ENCODE measurements at regions not wholly inside any gene's neighbourhood (a gene's known extent, or its start where the extent isn't known, plus 50 kb on each side); places are given as distances from the start of the nearest gene placed in this dataset.

- TF ChIP-seq ZNF462 (CRISPR knock-in tag; IDR thresholded peaks at IDR 0.05), result no peak
- TF ChIP-seq STAT1 (IDR thresholded peaks at IDR 0.05; ENCODE audit: unreplicated experiment), result no peak
- no peak for TF ChIP-seq EZH2phosphoT487 (IDR thresholded peaks at IDR 0.05; ENCODE audit: unreplicated experiment)
- no peak for TF ChIP-seq POLR2AphosphoS5 (IDR thresholded peaks at IDR 0.05; ENCODE audit: low read depth)
These were observed 1002.6 kb downstream of the SORCS3 start (continued) for GRCh38 chr10:105643660-105644059.

- H3K27me3 Mint-ChIP-seq (ENCODE audit: insufficient read depth, low read depth, poor library complexity), result no peaks in the 10 kb centered on the region
- TF ChIP-seq EZH2 (IDR thresholded peaks at IDR 0.05; ENCODE audit: low read depth, unreplicated experiment) (no peak), POLR2AphosphoS5 (IDR thresholded peaks at IDR 0.05; ENCODE audit: low read depth) (no peak), CTCF (conservative IDR thresholded peaks at IDR 0.05; ENCODE audit: low read depth in 2 of 2) (no peak), ZNF462 (CRISPR knock-in tag; IDR thresholded peaks at IDR 0.05) (no peak)
These were observed 993.2 kb downstream of the SORCS3 start for GRCh38 chr10:105634281-105634680.

More at GRCh38 chr10:105634281-105634680, 993.2 kb downstream of the SORCS3 start:
- H3K9me3 Mint-ChIP-seq, result peaks cover 2% of the 10 kb centered on the region; the same call in 1 of the 3 replicates
- Histone ChIP-seq H3K4me3 (no peak overlapping the region), H4K20me1 (replicated peaks; ENCODE audit: insufficient read depth) (no peaks in the 10 kb centered on the region), H3K79me2 (replicated peaks; ENCODE audit: insufficient read depth) (no peaks in the 10 kb centered on the region), H3K4me1 (ENCODE audit: insufficient read depth) (no peaks in the 10 kb centered on the region), H2AFZ (no peak overlapping the region), H3K4me2 (no peak overlapping the region), H3K9me2 (ENCODE audit: insufficient read depth) (peaks cover 2% of the 10 kb centered on the region; the same call in 1 of the 2 replicates), H3K27me3 (ENCODE audit: insufficient read depth) (no peaks in the 10 kb centered on the region), H3K27ac (ENCODE audit: low read depth) (no peak overlapping the region), H3K36me3 (ENCODE audit: insufficient read depth) (no peaks in the 10 kb centered on the region), H3F3A (replicated peaks; ENCODE audit: low read depth) (no peaks in the 10 kb centered on the region)
- no peak overlapping the region for H3K27ac Mint-ChIP-seq
- no peaks in the 10 kb centered on the region; the same call in 2 of the 3 replicates for H3K36me3 Mint-ChIP-seq (ENCODE audit: low read depth)
- no peak overlapping the region for H3K4me3 Mint-ChIP-seq
- no peak for ATAC-seq
- no peak for DNase-seq (ENCODE audit: low spot score)
- H3K4me1 Mint-ChIP-seq, result no peaks in the 10 kb centered on the region; the same call in 2 of the 3 replicates

Data from GM23338 (cell line).